AG09319 (cell line): ENCODE measurements at regions not wholly inside any gene's neighbourhood (a gene's known extent, or its start where the extent isn't known, plus 50 kb on each side); places are given as distances from the start of the nearest gene placed in this dataset.

Source experiments
- DNase-seq: peaks from one replicate; pipeline ENCODE4 v3.0.0-alpha.2; 2010; ENCODE audit warnings: low read depth; ENCODE audit errors: extremely low read depth
- CTCF ChIP-seq: IDR thresholded peaks from 2 replicates; pipeline ENCODE4 v1.5.1; 2011; ENCODE audit warnings: low read depth, mild to moderate bottlenecking, inconsistent platforms, low read length, moderate library complexity

GRCh38 chr2:173547499-173547898 lies 192.8 kb downstream of the CDCA7 start:
- TF ChIP-seq CTCF: no peak
- DNase-seq: no peak

- TF ChIP-seq CTCF: no peak
- DNase-seq: peak; percentile 69
Observed at GRCh38 chr2:173550143-173550542, 195.5 kb downstream of the CDCA7 start.

- no peak for TF ChIP-seq CTCF
- no peak for DNase-seq
Observed at GRCh38 chr2:173552531-173552930, 197.9 kb downstream of the CDCA7 start.

GRCh38 chr2:173553593-173553992 lies 198.9 kb downstream of the CDCA7 start:
- TF ChIP-seq CTCF: no peak
- no peak for DNase-seq

- DNase-seq: no peak
- no peak for TF ChIP-seq CTCF
Observed at GRCh38 chr2:173555833-173556232, 201.2 kb downstream of the CDCA7 start.

- no peak for TF ChIP-seq CTCF
- no peak for DNase-seq
Observed at GRCh38 chr2:173556816-173557215, 202.1 kb downstream of the CDCA7 start.

GRCh38 chr2:173557497-173557896 lies 202.8 kb downstream of the CDCA7 start:
- DNase-seq: no peak
- TF ChIP-seq CTCF: no peak
